K562 (cell line): ENCODE measurements at regions not wholly inside any gene's neighbourhood (a gene's known extent, or its start where the extent isn't known, plus 50 kb on each side); places are given as distances from the start of the nearest gene placed in this dataset.

Source experiments
- CREB1 ChIP-seq, 2 experiments: sonication (generic) in 1 of 2; formaldehyde crosslinking in 1 of 2; IDR thresholded peaks; 2 replicates each; pipeline versions ENCODE4 v1.6.1 to v1.8.0; 2012 to 2022; ENCODE audit warnings: inconsistent platforms in 1 of 2, mild to moderate bottlenecking in 1 of 2, missing genetic modification reagents in 1 of 2, moderate library complexity in 1 of 2
- FOS ChIP-seq: IDR thresholded peaks from 3 replicates; pipeline ENCODE4 v1.6.1; 2011; ENCODE audit not compliant: insufficient read length; ENCODE audit errors: extremely low read depth
- FOXK2 ChIP-seq, 2 experiments: fragments of 450-650 bp; IDR thresholded peaks in 1 of 2; conservative IDR thresholded peaks in 1 of 2; 2 replicates each; pipeline ENCODE4 v1.6.1; 2016; ENCODE audit warnings: low read depth in 2 of 2, mild to moderate bottlenecking in 1 of 2
- HBP1 ChIP-seq: fragments of 450-650 bp; formaldehyde crosslinking; IDR thresholded peaks from 2 replicates; pipeline ENCODE4 v1.4.0; 2022; ENCODE audit warnings: missing genetic modification characterization
- PHTF2 ChIP-seq: fragments of 250-450 bp; sonication (Bioruptor Pico); IDR thresholded peaks from 2 replicates; pipeline ENCODE4 v1.5.0; 2021; ENCODE audit warnings: mild to moderate bottlenecking
- RFX5 ChIP-seq: IDR thresholded peaks from 2 replicates; pipeline ENCODE4 v1.6.1; 2011; ENCODE audit warnings: low read depth, mild to moderate bottlenecking, improper control_type of control experiment, low read length
- ZNF239 ChIP-seq: fragments of 250-450 bp; sonication (Bioruptor Pico); IDR thresholded peaks from 2 replicates; pipeline ENCODE4 v1.4.0; 2020; ENCODE audit warnings: mild to moderate bottlenecking
- ZNF311 ChIP-seq: fragments of 250-450 bp; sonication (Bioruptor Pico); IDR thresholded peaks from 2 replicates; pipeline ENCODE4 v1.4.0; 2020; ENCODE audit warnings: mild to moderate bottlenecking, moderate library complexity
- TF ChIP-seq, protein P1 (sequence below), 2 experiments: fragments of 450-650 bp in 1 of 2; sonication (generic) in 1 of 2; formaldehyde crosslinking in 1 of 2; IDR thresholded peaks; 2 replicates each; pipeline versions ENCODE4 v1.7.1 to v1.9.0; 2016 to 2022; ENCODE audit warnings: inconsistent platforms in 1 of 2, mild to moderate bottlenecking in 1 of 2, missing genetic modification reagents in 1 of 2
- TF ChIP-seq, protein P2 (sequence below): fragments of 250-450 bp; sonication (Bioruptor Pico); IDR thresholded peaks from 2 replicates; pipeline ENCODE4 v1.5.0; 2021; ENCODE audit warnings: mild to moderate bottlenecking, borderline replicate concordance

- TF ChIP-seq HBP1 (CRISPR knock-in tag) (no peak), FOXK2 (conservative IDR thresholded peaks at IDR 0.05 in 1 of 2, IDR thresholded peaks at IDR 0.05 in 1 of 2; ENCODE audit: low read depth in 2 of 2) (no peak), FOS (no peak), RFX5 (no peak), PHTF2 (CRISPR knock-in tag) (no peak), ZNF311 (no peak), CREB1 (IDR thresholded peaks at IDR 0.05) (no peak), CREB1 (CRISPR knock-in tag; IDR thresholded peaks at IDR 0.05) (no peak), ZNF239 (CRISPR knock-in tag) (no peak)
- TF ChIP-seq, protein P1, sequence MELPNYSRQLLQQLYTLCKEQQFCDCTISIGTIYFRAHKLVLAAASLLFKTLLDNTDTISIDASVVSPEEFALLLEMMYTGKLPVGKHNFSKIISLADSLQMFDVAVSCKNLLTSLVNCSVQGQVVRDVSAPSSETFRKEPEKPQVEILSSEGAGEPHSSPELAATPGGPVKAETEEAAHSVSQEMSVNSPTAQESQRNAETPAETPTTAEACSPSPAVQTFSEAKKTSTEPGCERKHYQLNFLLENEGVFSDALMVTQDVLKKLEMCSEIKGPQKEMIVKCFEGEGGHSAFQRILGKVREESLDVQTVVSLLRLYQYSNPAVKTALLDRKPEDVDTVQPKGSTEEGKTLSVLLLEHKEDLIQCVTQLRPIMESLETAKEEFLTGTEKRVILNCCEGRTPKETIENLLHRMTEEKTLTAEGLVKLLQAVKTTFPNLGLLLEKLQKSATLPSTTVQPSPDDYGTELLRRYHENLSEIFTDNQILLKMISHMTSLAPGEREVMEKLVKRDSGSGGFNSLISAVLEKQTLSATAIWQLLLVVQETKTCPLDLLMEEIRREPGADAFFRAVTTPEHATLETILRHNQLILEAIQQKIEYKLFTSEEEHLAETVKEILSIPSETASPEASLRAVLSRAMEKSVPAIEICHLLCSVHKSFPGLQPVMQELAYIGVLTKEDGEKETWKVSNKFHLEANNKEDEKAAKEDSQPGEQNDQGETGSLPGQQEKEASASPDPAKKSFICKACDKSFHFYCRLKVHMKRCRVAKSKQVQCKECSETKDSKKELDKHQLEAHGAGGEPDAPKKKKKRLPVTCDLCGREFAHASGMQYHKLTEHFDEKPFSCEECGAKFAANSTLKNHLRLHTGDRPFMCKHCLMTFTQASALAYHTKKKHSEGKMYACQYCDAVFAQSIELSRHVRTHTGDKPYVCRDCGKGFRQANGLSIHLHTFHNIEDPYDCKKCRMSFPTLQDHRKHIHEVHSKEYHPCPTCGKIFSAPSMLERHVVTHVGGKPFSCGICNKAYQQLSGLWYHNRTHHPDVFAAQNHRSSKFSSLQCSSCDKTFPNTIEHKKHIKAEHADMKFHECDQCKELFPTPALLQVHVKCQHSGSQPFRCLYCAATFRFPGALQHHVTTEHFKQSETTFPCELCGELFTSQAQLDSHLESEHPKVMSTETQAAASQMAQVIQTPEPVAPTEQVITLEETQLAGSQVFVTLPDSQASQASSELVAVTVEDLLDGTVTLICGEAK (IDR thresholded peaks at IDR 0.05): no peak
- TF ChIP-seq, protein P1 (CRISPR knock-in tag; IDR thresholded peaks at IDR 0.05): no peak
- TF ChIP-seq, protein P2, sequence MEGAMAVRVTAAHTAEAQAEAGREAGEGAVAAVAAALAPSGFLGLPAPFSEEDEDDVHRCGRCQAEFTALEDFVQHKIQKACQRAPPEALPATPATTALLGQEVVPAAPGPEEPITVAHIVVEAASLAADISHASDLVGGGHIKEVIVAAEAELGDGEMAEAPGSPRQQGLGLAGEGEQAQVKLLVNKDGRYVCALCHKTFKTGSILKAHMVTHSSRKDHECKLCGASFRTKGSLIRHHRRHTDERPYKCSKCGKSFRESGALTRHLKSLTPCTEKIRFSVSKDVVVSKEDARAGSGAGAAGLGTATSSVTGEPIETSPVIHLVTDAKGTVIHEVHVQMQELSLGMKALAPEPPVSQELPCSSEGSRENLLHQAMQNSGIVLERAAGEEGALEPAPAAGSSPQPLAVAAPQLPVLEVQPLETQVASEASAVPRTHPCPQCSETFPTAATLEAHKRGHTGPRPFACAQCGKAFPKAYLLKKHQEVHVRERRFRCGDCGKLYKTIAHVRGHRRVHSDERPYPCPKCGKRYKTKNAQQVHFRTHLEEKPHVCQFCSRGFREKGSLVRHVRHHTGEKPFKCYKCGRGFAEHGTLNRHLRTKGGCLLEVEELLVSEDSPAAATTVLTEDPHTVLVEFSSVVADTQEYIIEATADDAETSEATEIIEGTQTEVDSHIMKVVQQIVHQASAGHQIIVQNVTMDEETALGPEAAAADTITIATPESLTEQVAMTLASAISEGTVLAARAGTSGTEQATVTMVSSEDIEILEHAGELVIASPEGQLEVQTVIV: no peak
Observed at GRCh38 chr18:14943486-14943885, 195.5 kb downstream of the ANKRD30B start.
